ENCODE measurements at regions not wholly inside any gene's neighbourhood (a gene's known extent, or its start where the extent isn't known, plus 50 kb on each side); places are given as distances from the start of the nearest gene placed in this dataset.

DNA sequence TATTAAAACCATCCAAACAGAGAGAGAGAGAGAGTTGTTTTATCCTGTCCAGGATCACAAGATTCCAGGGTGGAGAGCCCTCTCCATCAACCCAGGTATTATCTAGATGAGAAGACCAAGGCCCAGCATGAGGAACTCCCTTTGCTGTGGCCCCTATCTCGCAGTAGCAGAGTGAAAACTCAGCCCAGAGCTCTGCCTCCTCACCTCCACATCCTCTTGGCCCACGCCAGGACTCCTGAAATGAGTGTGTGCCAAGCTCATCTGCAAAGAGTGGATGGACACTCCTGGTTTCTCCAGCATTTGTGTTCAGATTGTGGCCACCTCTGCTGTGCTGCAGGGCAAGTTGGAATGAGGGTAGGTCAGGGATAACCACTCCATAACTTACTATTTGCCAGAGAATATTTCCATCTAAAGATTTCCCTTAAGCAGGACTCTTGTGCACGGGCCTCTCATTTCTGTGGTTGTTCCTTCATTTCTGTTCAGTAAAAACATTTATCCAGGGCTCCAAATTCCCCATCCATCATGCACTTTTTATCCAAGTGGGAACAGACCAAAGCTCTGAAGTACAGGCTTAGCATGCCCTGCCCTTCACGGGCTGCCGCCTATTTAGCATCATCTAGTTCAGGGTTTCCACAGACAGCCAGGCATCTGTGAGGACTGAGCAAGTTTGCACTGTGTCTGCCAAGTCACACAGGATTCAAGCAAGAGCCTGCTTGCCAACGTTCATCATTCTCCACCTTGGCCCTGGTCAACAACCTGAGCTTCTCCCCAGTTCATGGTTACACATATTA is 583.2 kb upstream of the ID2 start:
- no peaks in the 10 kb centered on the region for H3K36me3 ChIP-seq (ENCODE audit: control insufficient read depth in 2 of 2, insufficient read depth in 1 of 2, low read length in 2 of 2)
- POLR2A ChIA-PET = no interaction called here
- no peak overlapping the region for H3K27ac ChIP-seq (ENCODE audit: extremely low read depth, low read depth, low read length)
- no peak overlapping the region for H3K4me3 ChIP-seq (ENCODE audit: low read depth, low read length)
- H3K4me1 ChIP-seq (ENCODE audit: control insufficient read depth, insufficient read depth, low read length) = no peaks in the 10 kb centered on the region
- CTCF ChIA-PET = interaction anchor here (1.1 kb wide), 1 partner anchor 11 kb away, joined by 3 read pairs; no protein-coding TSS in a partner anchor
- no peaks in the 10 kb centered on the region for H3K9me3 ChIP-seq (ENCODE audit: control insufficient read depth, insufficient read depth, low read depth, low read length)
- no peak for TF ChIP-seq ZSCAN30 (tag by site-specific recombination; IDR thresholded peaks at IDR 0.05)
- TF ChIP-seq ZNF157 (tag by site-specific recombination; IDR thresholded peaks at IDR 0.05) = no peak
- TF ChIP-seq ZNF175 (tag by site-specific recombination; IDR thresholded peaks at IDR 0.05) = no peak
- no peak for TF ChIP-seq ZIC2 (tag by site-specific recombination; IDR thresholded peaks at IDR 0.05)
- no peak for TF ChIP-seq TCF7L2 (IDR thresholded peaks at IDR 0.05; ENCODE audit: borderline replicate concordance, low read depth, low read length)
- TF ChIP-seq ZNF211 (tag by site-specific recombination; IDR thresholded peaks at IDR 0.05; ENCODE audit: low read depth) = no peak
- TF ChIP-seq, protein P1, sequence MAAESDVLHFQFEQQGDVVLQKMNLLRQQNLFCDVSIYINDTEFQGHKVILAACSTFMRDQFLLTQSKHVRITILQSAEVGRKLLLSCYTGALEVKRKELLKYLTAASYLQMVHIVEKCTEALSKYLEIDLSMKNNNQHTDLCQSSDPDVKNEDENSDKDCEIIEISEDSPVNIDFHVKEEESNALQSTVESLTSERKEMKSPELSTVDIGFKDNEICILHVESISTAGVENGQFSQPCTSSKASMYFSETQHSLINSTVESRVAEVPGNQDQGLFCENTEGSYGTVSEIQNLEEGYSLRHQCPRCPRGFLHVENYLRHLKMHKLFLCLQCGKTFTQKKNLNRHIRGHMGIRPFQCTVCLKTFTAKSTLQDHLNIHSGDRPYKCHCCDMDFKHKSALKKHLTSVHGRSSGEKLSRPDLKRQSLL (tag by site-specific recombination; IDR thresholded peaks at IDR 0.05) = no peak
- TF ChIP-seq ZNF16 (tag by site-specific recombination; IDR thresholded peaks at IDR 0.05; ENCODE audit: low read depth) = no peak
- no peak for TF ChIP-seq BCL11A (tag by site-specific recombination; IDR thresholded peaks at IDR 0.05; ENCODE audit: low read depth)
- TF ChIP-seq, protein P2, sequence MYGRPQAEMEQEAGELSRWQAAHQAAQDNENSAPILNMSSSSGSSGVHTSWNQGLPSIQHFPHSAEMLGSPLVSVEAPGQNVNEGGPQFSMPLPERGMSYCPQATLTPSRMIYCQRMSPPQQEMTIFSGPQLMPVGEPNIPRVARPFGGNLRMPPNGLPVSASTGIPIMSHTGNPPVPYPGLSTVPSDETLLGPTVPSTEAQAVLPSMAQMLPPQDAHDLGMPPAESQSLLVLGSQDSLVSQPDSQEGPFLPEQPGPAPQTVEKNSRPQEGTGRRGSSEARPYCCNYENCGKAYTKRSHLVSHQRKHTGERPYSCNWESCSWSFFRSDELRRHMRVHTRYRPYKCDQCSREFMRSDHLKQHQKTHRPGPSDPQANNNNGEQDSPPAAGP (tag by site-specific recombination; IDR thresholded peaks at IDR 0.05) = no peak
- TF ChIP-seq, protein P3, sequence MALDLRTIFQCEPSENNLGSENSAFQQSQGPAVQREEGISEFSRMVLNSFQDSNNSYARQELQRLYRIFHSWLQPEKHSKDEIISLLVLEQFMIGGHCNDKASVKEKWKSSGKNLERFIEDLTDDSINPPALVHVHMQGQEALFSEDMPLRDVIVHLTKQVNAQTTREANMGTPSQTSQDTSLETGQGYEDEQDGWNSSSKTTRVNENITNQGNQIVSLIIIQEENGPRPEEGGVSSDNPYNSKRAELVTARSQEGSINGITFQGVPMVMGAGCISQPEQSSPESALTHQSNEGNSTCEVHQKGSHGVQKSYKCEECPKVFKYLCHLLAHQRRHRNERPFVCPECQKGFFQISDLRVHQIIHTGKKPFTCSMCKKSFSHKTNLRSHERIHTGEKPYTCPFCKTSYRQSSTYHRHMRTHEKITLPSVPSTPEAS (tag by site-specific recombination; IDR thresholded peaks at IDR 0.05) = no peak
- TF ChIP-seq ZNF76 (tag by site-specific recombination; IDR thresholded peaks at IDR 0.05; ENCODE audit: borderline replicate concordance, low read depth) = no peak
- TF ChIP-seq, protein P4, sequence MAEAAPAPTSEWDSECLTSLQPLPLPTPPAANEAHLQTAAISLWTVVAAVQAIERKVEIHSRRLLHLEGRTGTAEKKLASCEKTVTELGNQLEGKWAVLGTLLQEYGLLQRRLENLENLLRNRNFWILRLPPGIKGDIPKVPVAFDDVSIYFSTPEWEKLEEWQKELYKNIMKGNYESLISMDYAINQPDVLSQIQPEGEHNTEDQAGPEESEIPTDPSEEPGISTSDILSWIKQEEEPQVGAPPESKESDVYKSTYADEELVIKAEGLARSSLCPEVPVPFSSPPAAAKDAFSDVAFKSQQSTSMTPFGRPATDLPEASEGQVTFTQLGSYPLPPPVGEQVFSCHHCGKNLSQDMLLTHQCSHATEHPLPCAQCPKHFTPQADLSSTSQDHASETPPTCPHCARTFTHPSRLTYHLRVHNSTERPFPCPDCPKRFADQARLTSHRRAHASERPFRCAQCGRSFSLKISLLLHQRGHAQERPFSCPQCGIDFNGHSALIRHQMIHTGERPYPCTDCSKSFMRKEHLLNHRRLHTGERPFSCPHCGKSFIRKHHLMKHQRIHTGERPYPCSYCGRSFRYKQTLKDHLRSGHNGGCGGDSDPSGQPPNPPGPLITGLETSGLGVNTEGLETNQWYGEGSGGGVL (tag by site-specific recombination; IDR thresholded peaks at IDR 0.05) = no peak

DNA sequence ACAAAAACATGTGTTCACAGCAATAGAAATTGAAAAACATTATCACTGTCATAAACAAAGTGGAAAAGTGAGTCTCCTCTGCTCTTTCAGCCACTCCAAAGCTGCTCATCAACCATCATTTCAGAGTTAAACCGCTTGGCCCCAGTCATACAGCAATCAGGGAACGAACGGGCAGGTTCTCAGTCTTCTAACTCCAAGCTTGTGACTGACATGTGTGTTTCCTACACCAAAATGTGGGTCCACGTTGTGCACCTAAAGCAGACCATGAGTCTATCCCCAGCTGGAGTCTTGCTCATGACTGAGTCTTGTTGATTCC is 582.6 kb upstream of the ID2 start:
- H3K9me3 ChIP-seq (ENCODE audit: control insufficient read depth, insufficient read depth, low read depth, low read length) = no peaks in the 10 kb centered on the region
- POLR2A ChIA-PET = no interaction called here
- TF ChIP-seq ZNF600 (tag by site-specific recombination; IDR thresholded peaks at IDR 0.05) (no peak), ZNF175 (tag by site-specific recombination; IDR thresholded peaks at IDR 0.05) (no peak), GLIS2 (tag by site-specific recombination; IDR thresholded peaks at IDR 0.05) (no peak), ZIC2 (tag by site-specific recombination; IDR thresholded peaks at IDR 0.05) (no peak), ZBTB7A (tag by site-specific recombination; IDR thresholded peaks at IDR 0.05; ENCODE audit: low read depth) (no peak), ZNF843 (tag by site-specific recombination; IDR thresholded peaks at IDR 0.05) (no peak), ZNF16 (tag by site-specific recombination; IDR thresholded peaks at IDR 0.05; ENCODE audit: low read depth) (no peak), ZNF501 (tag by site-specific recombination; IDR thresholded peaks at IDR 0.05) (no peak), ZNF311 (tag by site-specific recombination; IDR thresholded peaks at IDR 0.05; ENCODE audit: borderline replicate concordance) (no peak)
- TF ChIP-seq, protein P5, sequence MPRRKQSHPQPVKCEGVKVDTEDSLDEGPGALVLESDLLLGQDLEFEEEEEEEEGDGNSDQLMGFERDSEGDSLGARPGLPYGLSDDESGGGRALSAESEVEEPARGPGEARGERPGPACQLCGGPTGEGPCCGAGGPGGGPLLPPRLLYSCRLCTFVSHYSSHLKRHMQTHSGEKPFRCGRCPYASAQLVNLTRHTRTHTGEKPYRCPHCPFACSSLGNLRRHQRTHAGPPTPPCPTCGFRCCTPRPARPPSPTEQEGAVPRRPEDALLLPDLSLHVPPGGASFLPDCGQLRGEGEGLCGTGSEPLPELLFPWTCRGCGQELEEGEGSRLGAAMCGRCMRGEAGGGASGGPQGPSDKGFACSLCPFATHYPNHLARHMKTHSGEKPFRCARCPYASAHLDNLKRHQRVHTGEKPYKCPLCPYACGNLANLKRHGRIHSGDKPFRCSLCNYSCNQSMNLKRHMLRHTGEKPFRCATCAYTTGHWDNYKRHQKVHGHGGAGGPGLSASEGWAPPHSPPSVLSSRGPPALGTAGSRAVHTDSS (tag by site-specific recombination; IDR thresholded peaks at IDR 0.05) = no peak
- TF ChIP-seq, protein P6, sequence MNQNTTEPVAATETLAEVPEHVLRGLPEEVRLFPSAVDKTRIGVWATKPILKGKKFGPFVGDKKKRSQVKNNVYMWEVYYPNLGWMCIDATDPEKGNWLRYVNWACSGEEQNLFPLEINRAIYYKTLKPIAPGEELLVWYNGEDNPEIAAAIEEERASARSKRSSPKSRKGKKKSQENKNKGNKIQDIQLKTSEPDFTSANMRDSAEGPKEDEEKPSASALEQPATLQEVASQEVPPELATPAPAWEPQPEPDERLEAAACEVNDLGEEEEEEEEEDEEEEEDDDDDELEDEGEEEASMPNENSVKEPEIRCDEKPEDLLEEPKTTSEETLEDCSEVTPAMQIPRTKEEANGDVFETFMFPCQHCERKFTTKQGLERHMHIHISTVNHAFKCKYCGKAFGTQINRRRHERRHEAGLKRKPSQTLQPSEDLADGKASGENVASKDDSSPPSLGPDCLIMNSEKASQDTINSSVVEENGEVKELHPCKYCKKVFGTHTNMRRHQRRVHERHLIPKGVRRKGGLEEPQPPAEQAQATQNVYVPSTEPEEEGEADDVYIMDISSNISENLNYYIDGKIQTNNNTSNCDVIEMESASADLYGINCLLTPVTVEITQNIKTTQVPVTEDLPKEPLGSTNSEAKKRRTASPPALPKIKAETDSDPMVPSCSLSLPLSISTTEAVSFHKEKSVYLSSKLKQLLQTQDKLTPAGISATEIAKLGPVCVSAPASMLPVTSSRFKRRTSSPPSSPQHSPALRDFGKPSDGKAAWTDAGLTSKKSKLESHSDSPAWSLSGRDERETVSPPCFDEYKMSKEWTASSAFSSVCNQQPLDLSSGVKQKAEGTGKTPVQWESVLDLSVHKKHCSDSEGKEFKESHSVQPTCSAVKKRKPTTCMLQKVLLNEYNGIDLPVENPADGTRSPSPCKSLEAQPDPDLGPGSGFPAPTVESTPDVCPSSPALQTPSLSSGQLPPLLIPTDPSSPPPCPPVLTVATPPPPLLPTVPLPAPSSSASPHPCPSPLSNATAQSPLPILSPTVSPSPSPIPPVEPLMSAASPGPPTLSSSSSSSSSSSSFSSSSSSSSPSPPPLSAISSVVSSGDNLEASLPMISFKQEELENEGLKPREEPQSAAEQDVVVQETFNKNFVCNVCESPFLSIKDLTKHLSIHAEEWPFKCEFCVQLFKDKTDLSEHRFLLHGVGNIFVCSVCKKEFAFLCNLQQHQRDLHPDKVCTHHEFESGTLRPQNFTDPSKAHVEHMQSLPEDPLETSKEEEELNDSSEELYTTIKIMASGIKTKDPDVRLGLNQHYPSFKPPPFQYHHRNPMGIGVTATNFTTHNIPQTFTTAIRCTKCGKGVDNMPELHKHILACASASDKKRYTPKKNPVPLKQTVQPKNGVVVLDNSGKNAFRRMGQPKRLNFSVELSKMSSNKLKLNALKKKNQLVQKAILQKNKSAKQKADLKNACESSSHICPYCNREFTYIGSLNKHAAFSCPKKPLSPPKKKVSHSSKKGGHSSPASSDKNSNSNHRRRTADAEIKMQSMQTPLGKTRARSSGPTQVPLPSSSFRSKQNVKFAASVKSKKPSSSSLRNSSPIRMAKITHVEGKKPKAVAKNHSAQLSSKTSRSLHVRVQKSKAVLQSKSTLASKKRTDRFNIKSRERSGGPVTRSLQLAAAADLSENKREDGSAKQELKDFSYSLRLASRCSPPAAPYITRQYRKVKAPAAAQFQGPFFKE (tag by site-specific recombination; IDR thresholded peaks at IDR 0.05; ENCODE audit: borderline replicate concordance) = no peak

More for the DNA sequence above, 582.6 kb upstream of the ID2 start:
- H3K27ac ChIP-seq (ENCODE audit: extremely low read depth, low read depth, low read length) = no peak overlapping the region
- CTCF ChIA-PET = interaction anchor here (1.1 kb wide), 1 partner anchor 12 kb away, joined by 3 read pairs; no protein-coding TSS in a partner anchor
- no peaks in the 10 kb centered on the region for H3K36me3 ChIP-seq (ENCODE audit: control insufficient read depth in 2 of 2, insufficient read depth in 1 of 2, low read length in 2 of 2)
- no peak overlapping the region for H3K4me3 ChIP-seq (ENCODE audit: low read depth, low read length)
- no peaks in the 10 kb centered on the region for H3K4me1 ChIP-seq (ENCODE audit: control insufficient read depth, insufficient read depth, low read length)
